ENCODE measurements at regions not wholly inside any gene's neighbourhood (a gene's known extent, or its start where the extent isn't known, plus 50 kb on each side); places are given as distances from the start of the nearest gene placed in this dataset.

DNA sequence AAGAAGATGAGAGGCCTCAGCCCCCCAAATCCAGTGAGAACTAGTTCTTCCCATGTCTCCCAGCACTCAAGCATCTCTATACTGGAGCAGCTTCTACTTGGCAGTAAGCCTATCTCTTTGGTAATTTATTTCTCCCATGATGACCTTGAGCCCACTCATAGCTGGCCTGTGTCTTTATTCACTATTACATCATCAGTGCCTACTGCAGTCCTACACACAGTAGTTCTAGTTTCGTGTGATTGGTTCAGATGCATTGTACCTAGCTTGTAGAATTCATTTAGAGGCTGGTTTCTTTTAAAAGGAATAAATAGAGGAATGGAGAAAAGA, 255.6 kb upstream of the ZFP64 start:
- no peaks in the 10 kb centered on the region for H3K9me3 ChIP-seq (ENCODE audit: control insufficient read depth in 1 of 2, insufficient read depth in 1 of 2, low read depth in 1 of 2, low read length in 2 of 2)
- H3K27ac ChIP-seq (ENCODE audit: low read depth, low read length), result no peak overlapping the region
- H3K36me3 ChIP-seq (ENCODE audit: control insufficient read depth in 1 of 2, insufficient read depth in 2 of 2, low read length in 2 of 2), result no peaks in the 10 kb centered on the region; a peak in 1 of 4 replicates
- POLR2A ChIA-PET, result no interaction called here
- intact Hi-C loops (cut with micrococcal nuclease), result no loop called here
- no peak overlapping the region for H3K9ac ChIP-seq (ENCODE audit: low read length)
- H3K4me1 ChIP-seq (ENCODE audit: control insufficient read depth in 1 of 2, insufficient read depth in 2 of 2, low read length in 2 of 2), result no peaks in the 10 kb centered on the region
- no peak overlapping the region for H3K4me3 ChIP-seq (replicated peaks in 1 of 2; ENCODE audit: low read depth in 1 of 2, low read length in 2 of 2)
- no peak overlapping the region for H2AFZ ChIP-seq (ENCODE audit: low read depth, low read length, poor library complexity, severe bottlenecking)
- no peak overlapping the region for H3K4me2 ChIP-seq (ENCODE audit: low read length)
- no peak for ATAC-seq
- no peak for DNase-seq (ENCODE audit: low read depth, low spot score)
- no peaks in the 10 kb centered on the region for H3K9me2 ChIP-seq (ENCODE audit: insufficient read depth)
- TF ChIP-seq CBX3 (IDR thresholded peaks at IDR 0.05; ENCODE audit: low read depth) (no peak), CEBPB (IDR thresholded peaks at IDR 0.05; ENCODE audit: low read depth) (no peak), EZH2phosphoT487 (IDR thresholded peaks at IDR 0.05; ENCODE audit: borderline replicate concordance) (no peak), RAD21 (IDR thresholded peaks at IDR 0.05; ENCODE audit: low read depth) (no peak), ELF1 (IDR thresholded peaks at IDR 0.05; ENCODE audit: borderline replicate concordance, low read depth) (no peak), ZFX (IDR thresholded peaks at IDR 0.05) (no peak), EGR1 (IDR thresholded peaks at IDR 0.05; ENCODE audit: low read depth) (no peak), REST (IDR thresholded peaks at IDR 0.05; ENCODE audit: low read depth) (no peak), MAX (IDR thresholded peaks at IDR 0.05) (no peak), TCF7L2 (IDR thresholded peaks at IDR 0.05; ENCODE audit: borderline replicate concordance, extremely low read depth, insufficient read depth, insufficient read length) (no peak), EZH2 (IDR thresholded peaks at IDR 0.05) (no peak), JUND (IDR thresholded peaks at IDR 0.05) (no peak)
- BruUV-seq (replicated peaks), result no TSS peak
- no peaks in the 10 kb centered on the region for H3K79me2 ChIP-seq (ENCODE audit: insufficient read depth, low read length)
- RAD21 ChIA-PET (ENCODE audit: low non-redundant PET in 1 of 2, low total read pairs in 2 of 2, uncharacterized antibody in 2 of 2, unreplicated experiment in 2 of 2), result no interaction called here
- H4K20me1 ChIP-seq (ENCODE audit: insufficient read depth), result no peaks in the 10 kb centered on the region
- H3K27me3 ChIP-seq (ENCODE audit: insufficient read depth, low read length), result no peaks in the 10 kb centered on the region
- CTCF ChIA-PET, result no interaction called here

Data from HCT116 (cell line).